Trophoblast cell (in vitro differentiated cells and primary cell): ENCODE measurements at regions not wholly inside any gene's neighbourhood (a gene's known extent, or its start where the extent isn't known, plus 50 kb on each side); places are given as distances from the start of the nearest gene placed in this dataset.
A peak's percentile ranks its signal among the peaks of the same experiment; 100 is the strongest.

Source experiments
- DNase-seq, 2 donors: peaks; one replicate each; pipeline ENCODE4 v3.0.0-alpha.2; 2016
- H2AFZ ChIP-seq: 2 replicates; pipeline ENCODE4 v1.6.1; 2013; ENCODE audit warnings: low read length, moderate library complexity, mild to moderate bottlenecking; ENCODE audit not compliant: insufficient read depth, poor library complexity
- H2AK5ac ChIP-seq: 2 replicates; pipeline ENCODE4 v1.6.1; 2013; ENCODE audit warnings: mild to moderate bottlenecking, low read length
- H2BK120ac ChIP-seq: 2 replicates; pipeline ENCODE4 v1.6.1; 2013; ENCODE audit warnings: low read length, mild to moderate bottlenecking, moderate library complexity; ENCODE audit not compliant: insufficient read depth, poor library complexity
- H2BK12ac ChIP-seq: 2 replicates; pipeline ENCODE4 v1.6.1; 2013; ENCODE audit warnings: mild to moderate bottlenecking, low read length, moderate library complexity
- H2BK5ac ChIP-seq: 2 replicates; pipeline ENCODE4 v1.6.1; 2013; ENCODE audit warnings: low read length, low read depth, moderate library complexity, mild to moderate bottlenecking; ENCODE audit not compliant: poor library complexity
- H3K14ac ChIP-seq: 2 replicates; pipeline ENCODE4 v1.6.1; 2013; ENCODE audit warnings: mild to moderate bottlenecking, low read length
- H3K18ac ChIP-seq: 2 replicates; pipeline ENCODE4 v1.6.1; 2013; ENCODE audit warnings: mild to moderate bottlenecking, low read length
- H3K23ac ChIP-seq: 2 replicates; pipeline ENCODE4 v1.6.1; 2013; ENCODE audit warnings: low read length
- H3K27ac ChIP-seq: 2 replicates; pipeline ENCODE4 v1.5.1; 2013; ENCODE audit warnings: low read depth, mild to moderate bottlenecking, inconsistent platforms, low read length, moderate library complexity
- H3K27me3 ChIP-seq: 2 replicates; pipeline ENCODE4 v1.6.1; 2013; ENCODE audit warnings: inconsistent platforms, mild to moderate bottlenecking, low read length, moderate library complexity; ENCODE audit not compliant: insufficient read depth
- H3K36me3 ChIP-seq, 2 experiments: 1 replicate in 1 of 2; 2 replicates in 1 of 2; pipeline ENCODE4 v1.6.1; 2013; ENCODE audit warnings: low read length in 2 of 2, mild to moderate bottlenecking in 2 of 2, moderate library complexity in 1 of 2; ENCODE audit not compliant: insufficient read depth in 2 of 2, control insufficient read depth in 1 of 2
- H3K4ac ChIP-seq: 2 replicates; pipeline ENCODE4 v1.6.1; 2013; ENCODE audit warnings: low read depth, mild to moderate bottlenecking, low read length, moderate library complexity
- H3K4me1 ChIP-seq, 2 experiments: 1 replicate in 1 of 2; 2 replicates in 1 of 2; pipeline ENCODE4 v1.6.1; 2013; ENCODE audit warnings: low read length in 2 of 2, mild to moderate bottlenecking in 2 of 2, moderate library complexity in 1 of 2; ENCODE audit not compliant: insufficient read depth in 2 of 2, control insufficient read depth in 1 of 2
- H3K4me2 ChIP-seq: 2 replicates; pipeline ENCODE4 v1.6.1; 2013; ENCODE audit warnings: inconsistent platforms, mild to moderate bottlenecking, low read length, moderate library complexity
- H3K4me3 ChIP-seq: 2 replicates; pipeline ENCODE4 v1.5.1; 2013; ENCODE audit warnings: mild to moderate bottlenecking, low read depth, low read length, inconsistent platforms
- H3K79me1 ChIP-seq: one replicate; pipeline ENCODE4 v1.6.1; 2013; ENCODE audit warnings: low read length
- H3K79me2 ChIP-seq: 2 replicates; pipeline ENCODE4 v1.6.1; 2013; ENCODE audit warnings: low read length, mild to moderate bottlenecking; ENCODE audit not compliant: control insufficient read depth, insufficient read depth, poor library complexity
- H3K9ac ChIP-seq: 2 replicates; pipeline ENCODE4 v1.6.1; 2013; ENCODE audit warnings: mild to moderate bottlenecking, low read length
- H3K9me3 ChIP-seq: 2 replicates; pipeline ENCODE4 v1.6.1; 2013; ENCODE audit warnings: low read depth, mild to moderate bottlenecking, control low read depth, inconsistent platforms, low read length; ENCODE audit not compliant: insufficient read depth
- H4K12ac ChIP-seq: 2 replicates; pipeline ENCODE4 v1.6.1; 2013; ENCODE audit warnings: low read depth, mild to moderate bottlenecking, low read length, moderate library complexity
- H4K8ac ChIP-seq: 2 replicates; pipeline ENCODE4 v1.6.1; 2013; ENCODE audit warnings: low read depth, mild to moderate bottlenecking, low read length, moderate library complexity
- H4K91ac ChIP-seq: one replicate; pipeline ENCODE4 v1.6.1; 2013; ENCODE audit warnings: low read depth, mild to moderate bottlenecking, low read length, moderate library complexity
- WGBS: extraction: QIAGEN DNeasy Blood & Tissue Kit; methylation state at CpG from one replicate; pipeline ENCODE4 v1.1.7; 2013; ENCODE audit warnings: missing lambda C conversion rate; ENCODE audit not compliant: insufficient read length, insufficient coverage; ENCODE audit errors: extremely low coverage; 5-methylcytosine and 5-hydroxymethylcytosine counted together

DNA sequence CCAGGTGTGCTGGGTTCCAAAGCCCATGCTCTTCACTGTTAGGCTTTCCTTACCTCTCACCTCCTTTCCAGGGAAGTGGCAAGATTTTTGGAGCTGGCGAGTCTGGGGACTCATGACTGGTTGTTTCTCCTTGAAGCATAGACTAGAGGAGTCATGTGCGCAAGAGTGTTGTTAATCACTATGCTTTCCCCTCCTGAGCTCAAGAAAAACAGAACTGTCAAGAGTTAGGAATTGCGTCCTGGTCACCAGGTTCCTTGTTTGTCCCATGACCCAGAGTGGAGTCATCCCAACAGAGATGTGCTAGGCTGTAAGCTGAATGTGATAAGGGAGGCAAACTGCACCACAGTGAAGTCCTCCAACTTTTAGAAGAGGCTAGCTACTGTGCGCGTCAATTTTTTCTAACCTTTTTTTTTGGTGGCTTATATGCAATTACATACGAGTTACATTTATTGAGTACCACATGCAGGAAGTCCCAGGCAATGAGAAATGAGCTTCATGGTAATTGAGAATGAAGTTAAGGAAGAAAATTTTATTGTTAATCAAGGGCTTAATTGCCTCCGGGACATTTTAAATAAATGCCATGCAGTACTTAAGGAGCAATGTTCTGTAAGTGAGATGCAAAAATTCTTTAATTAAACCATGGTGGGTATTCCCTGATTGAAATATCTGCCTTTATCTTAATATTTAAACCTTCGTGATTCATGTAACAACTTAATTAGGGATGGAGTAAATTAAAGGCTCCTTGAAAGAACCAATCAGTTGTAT is 233.9 kb downstream of the ZIC5 start:
- no peak overlapping the region for H2BK5ac ChIP-seq
- no peaks in the 10 kb centered on the region for H3K36me3 ChIP-seq
- H3K4me1 ChIP-seq: peaks cover 0 to 2% of the 10 kb centered on the region in 2 experiments
- peaks cover 1% of the 10 kb centered on the region for H3K9me3 ChIP-seq
- no peak overlapping the region for H3K23ac ChIP-seq
- no peak overlapping the region for H3K9ac ChIP-seq
- no CpG with 5 or more reads among the region's 8 CpGs for whole genome bisulfite sequencing
- no peak overlapping the region for H4K91ac ChIP-seq
- no peaks in the 10 kb centered on the region for H3K79me1 ChIP-seq
- no peak overlapping the region for H2AK5ac ChIP-seq
- no peak overlapping the region for H3K4me2 ChIP-seq
- H3K14ac ChIP-seq: no peak overlapping the region
- no peak for DNase-seq
- H2AFZ ChIP-seq: no peak overlapping the region
- no peak overlapping the region for H4K12ac ChIP-seq
- H3K4me3 ChIP-seq: no peak overlapping the region
- no peak overlapping the region for H2BK120ac ChIP-seq
- H3K4ac ChIP-seq: no peak overlapping the region
- no peak overlapping the region for H3K27ac ChIP-seq
- no peak overlapping the region for H3K18ac ChIP-seq
- no peaks in the 10 kb centered on the region for H3K79me2 ChIP-seq
- no peak overlapping the region for H4K8ac ChIP-seq
- H2BK12ac ChIP-seq: no peak overlapping the region
- no peaks in the 10 kb centered on the region for H3K27me3 ChIP-seq

GRCh38 chr13:99736541-99736940 is 235.0 kb downstream of the ZIC5 start:
- H3K4ac ChIP-seq: no peak overlapping the region
- H2AFZ ChIP-seq: no peak overlapping the region
- no peak overlapping the region for H2BK120ac ChIP-seq
- no peak overlapping the region for H2BK5ac ChIP-seq
- H3K27ac ChIP-seq: no peak overlapping the region
- H3K14ac ChIP-seq: no peak overlapping the region
- no peaks in the 10 kb centered on the region for H3K27me3 ChIP-seq
- no CpG with 5 or more reads among the region's 3 CpGs for WGBS
- peaks cover 0 to 2% of the 10 kb centered on the region in 2 experiments for H3K4me1 ChIP-seq
- no peak overlapping the region for H3K4me2 ChIP-seq
- no peak overlapping the region for H4K91ac ChIP-seq
- no peak overlapping the region for H2AK5ac ChIP-seq
- no peak overlapping the region for H3K4me3 ChIP-seq
- no peaks in the 10 kb centered on the region for H3K79me1 ChIP-seq
- peaks cover 1% of the 10 kb centered on the region for H3K9me3 ChIP-seq
- peak in 1 of 2 donors; percentile 52 for DNase-seq
- no peaks in the 10 kb centered on the region for H3K36me3 ChIP-seq
- H3K79me2 ChIP-seq: no peaks in the 10 kb centered on the region
- no peak overlapping the region for H3K9ac ChIP-seq
- H2BK12ac ChIP-seq: no peak overlapping the region
- no peak overlapping the region for H3K18ac ChIP-seq
- no peak overlapping the region for H4K8ac ChIP-seq
- H4K12ac ChIP-seq: no peak overlapping the region
- no peak overlapping the region for H3K23ac ChIP-seq

- Histone ChIP-seq H3K9me3 (peaks cover 3% of the 10 kb centered on the region), H3K23ac (no peak overlapping the region)
- WGBS: no CpG with 5 or more reads among the region's 7 CpGs
Observed at GRCh38 chr13:99734013-99734693, 232.9 kb downstream of the TM9SF2 start.

DNA sequence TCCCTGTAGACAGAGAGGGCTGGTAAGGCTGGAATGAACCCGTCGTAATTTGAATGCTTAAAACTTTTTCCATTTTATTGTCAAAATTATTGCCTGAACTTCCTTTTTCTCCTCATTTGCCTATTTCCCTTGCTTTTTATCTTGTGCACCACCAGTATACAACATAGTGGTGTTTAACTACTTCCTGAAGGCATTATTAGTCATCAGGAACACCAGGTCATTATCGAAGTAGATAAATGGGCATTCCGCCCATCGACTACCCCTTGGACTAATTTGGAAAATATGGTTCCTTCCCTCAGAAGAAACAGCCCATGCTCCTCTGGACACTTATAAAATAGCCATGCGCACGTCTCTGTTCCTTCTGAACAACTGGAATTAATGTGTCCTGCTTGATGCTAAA is 232.1 kb downstream of the TM9SF2 start:
- no peak overlapping the region for H2AFZ ChIP-seq
- no peaks in the 10 kb centered on the region for H3K27me3 ChIP-seq
- DNase-seq: no peak
- no peaks in the 10 kb centered on the region for H3K79me2 ChIP-seq
- H2AK5ac ChIP-seq: no peak overlapping the region
- H3K9ac ChIP-seq: no peak overlapping the region
- H3K4me2 ChIP-seq: no peak overlapping the region
- no peak overlapping the region for H3K4ac ChIP-seq
- H3K4me1 ChIP-seq: peaks cover 0 to 2% of the 10 kb centered on the region in 2 experiments
- H4K12ac ChIP-seq: no peak overlapping the region
- H3K18ac ChIP-seq: no peak overlapping the region
- H3K23ac ChIP-seq: no peak overlapping the region
- H3K4me3 ChIP-seq: no peak overlapping the region
- no peaks in the 10 kb centered on the region for H3K36me3 ChIP-seq
- no peak overlapping the region for H3K14ac ChIP-seq
- no peak overlapping the region for H2BK12ac ChIP-seq
- H2BK5ac ChIP-seq: no peak overlapping the region
- H4K8ac ChIP-seq: no peak overlapping the region
- no peak overlapping the region for H3K27ac ChIP-seq
- H2BK120ac ChIP-seq: no peak overlapping the region
- peaks cover 3% of the 10 kb centered on the region for H3K9me3 ChIP-seq
- no peaks in the 10 kb centered on the region for H3K79me1 ChIP-seq
- H4K91ac ChIP-seq: no peak overlapping the region
- WGBS: no CpG with 5 or more reads among the region's 7 CpGs

More at GRCh38 chr13:99734013-99734693, 232.9 kb downstream of the TM9SF2 start:
- Histone ChIP-seq H4K91ac (no peak overlapping the region), H3K18ac (no peak overlapping the region), H2BK120ac (no peak overlapping the region), H2AK5ac (no peak overlapping the region), H3K27me3 (no peaks in the 10 kb centered on the region), H3K4ac (no peak overlapping the region), H3K27ac (no peak overlapping the region), H2AFZ (no peak overlapping the region), H3K4me1 (peaks cover 0 to 2% of the 10 kb centered on the region in 2 experiments), H3K4me3 (no peak overlapping the region), H4K12ac (no peak overlapping the region), H3K36me3 (no peaks in the 10 kb centered on the region), H3K14ac (no peak overlapping the region), H2BK5ac (no peak overlapping the region), H3K9ac (no peak overlapping the region), H4K8ac (no peak overlapping the region), H2BK12ac (no peak overlapping the region), H3K4me2 (no peak overlapping the region), H3K79me2 (no peaks in the 10 kb centered on the region), H3K79me1 (no peaks in the 10 kb centered on the region)
- no peak for DNase-seq
